Right lobe of liver (tissue), 6 donors: ENCODE measurements at regions not wholly inside any gene's neighbourhood (a gene's known extent, or its start where the extent isn't known, plus 50 kb on each side); places are given as distances from the start of the nearest gene placed in this dataset.

Source experiments
- ATAC-seq, 4 donors: fragments of 200-7000 bp; cut with Tn5 transposase; one replicate each; pipeline ENCODE4 v1.9.1; 2020; ENCODE audit warnings: mild to moderate bottlenecking in 4 of 4, moderate library complexity in 4 of 4
- DNase-seq, 3 donors: peaks; one replicate each; pipeline ENCODE4 v3.0.0-alpha.2; 2020
- H3K27ac ChIP-seq, 3 donors: fragments of 200-600 bp; one replicate each; pipeline ENCODE4 v1.8.0; 2022
- H3K27me3 ChIP-seq, 2 donors: fragments of 200-600 bp; one replicate each; pipeline ENCODE4 v1.8.0; 2022
- H3K36me3 ChIP-seq, 4 donors: fragments of 200-600 bp; sonication (generic) in 1 of 4; one replicate each; pipeline versions ENCODE4 v1.5.1 to v1.8.0; 2017 to 2022; ENCODE audit warnings: control low read depth in 1 of 4
- H3K4me1 ChIP-seq, 4 donors: fragments of 200-600 bp; sonication (generic) in 1 of 4; one replicate each; pipeline versions ENCODE4 v1.5.1 to v1.8.0; 2017 to 2022; ENCODE audit warnings: control low read depth in 1 of 4
- H3K4me3 ChIP-seq, 3 donors: fragments of 200-600 bp; one replicate each; pipeline ENCODE4 v1.8.0; 2022
- H3K9me3 ChIP-seq, 4 donors: fragments of 200-600 bp; sonication (generic) in 1 of 4; one replicate each; pipeline versions ENCODE4 v1.5.1 to v1.8.0; 2017 to 2022; ENCODE audit warnings: control low read depth in 1 of 4
- CTCF ChIP-seq, 4 donors: fragments of 200-600 bp in 3 of 4; fragments of 450-650 bp in 1 of 4; IDR thresholded peaks; one replicate each; pipeline versions ENCODE4 v1.5.1 to v1.8.0; 2016 to 2022; ENCODE audit warnings: antibody characterized with exemption in 4 of 4, mild to moderate bottlenecking in 2 of 4
- POLR2A ChIP-seq: fragments of 450-650 bp; IDR thresholded peaks from one replicate; pipeline ENCODE4 v1.6.1; 2017; ENCODE audit warnings: antibody characterized with exemption, mild to moderate bottlenecking
- WGBS: methylation state at CpG from one replicate; pipeline ENCODE4 v1.1.6; 2018; ENCODE audit warnings: low coverage, low lambda C conversion rate; ENCODE audit not compliant: insufficient coverage; ENCODE audit errors: missing lambda C conversion rate; 5-methylcytosine and 5-hydroxymethylcytosine counted together
- intact Hi-C, 2 donors: fragments of 100-400 bp; cut with DNase I; formaldehyde crosslinking; loops; one replicate each; pipeline versions ENCODE4 v1.11.2 to v1.14.1; 2022
- donor health status: DM: no; HTN: yes; CAD: no.
- donor health status: DM: no; HTN: no; CAD: no.
- donor health status: DM: no; HTN: no; CAD: no.
- donor health status: DM: no; HTN: yes; CAD: no.
- donor health status: DM: no; HTN: yes; CAD: no.

- 51% methylated on average over 4 of the region's 7 CpGs for WGBS
- H3K36me3 ChIP-seq, result no peaks in the 10 kb centered on the region
- H3K27ac ChIP-seq, result no peak overlapping the region
Measured at GRCh38 chr4:152099981-152100378, 339.2 kb upstream of the GATB start.

GRCh38 chr4:152099555-152099954, 338.7 kb upstream of the GATB start:
- WGBS, result 50% methylated on average over 2 of the region's 2 CpGs

More at GRCh38 chr4:152099981-152100378, 339.2 kb upstream of the GATB start:
- no peaks in the 10 kb centered on the region for H3K4me1 ChIP-seq
- ATAC-seq (no peak), DNase-seq (no peak)
- no peaks in the 10 kb centered on the region for H3K27me3 ChIP-seq
- intact Hi-C loops, result no loop called here
- H3K4me3 ChIP-seq, result no peak overlapping the region
- H3K9me3 ChIP-seq, result no peaks in the 10 kb centered on the region
- TF ChIP-seq CTCF (IDR thresholded peaks at IDR 0.05) (no peak), POLR2A (no peak)

GRCh38 chr4:152099061-152099425, 338.2 kb upstream of the GATB start:
- H3K36me3 ChIP-seq, result no peaks in the 10 kb centered on the region
- TF ChIP-seq CTCF (IDR thresholded peaks at IDR 0.05) (no peak), POLR2A (no peak)
- DNase-seq (no peak), ATAC-seq (no peak)
- H3K9me3 ChIP-seq, result no peaks in the 10 kb centered on the region
- H3K27ac ChIP-seq, result no peak overlapping the region
- intact Hi-C loops, result no loop called here
- no peak overlapping the region for H3K4me3 ChIP-seq
- no peaks in the 10 kb centered on the region for H3K4me1 ChIP-seq
- 64% methylated on average over 5 of the region's 6 CpGs for WGBS
- no peaks in the 10 kb centered on the region for H3K27me3 ChIP-seq

More at GRCh38 chr4:152099555-152099954, 338.7 kb upstream of the GATB start:
- no peaks in the 10 kb centered on the region for H3K4me1 ChIP-seq
- H3K4me3 ChIP-seq, result no peak overlapping the region
- no peaks in the 10 kb centered on the region for H3K36me3 ChIP-seq
- H3K9me3 ChIP-seq, result no peaks in the 10 kb centered on the region
- TF ChIP-seq POLR2A (no peak), CTCF (IDR thresholded peaks at IDR 0.05) (no peak)
- DNase-seq (no peak), ATAC-seq (no peak)
- H3K27ac ChIP-seq, result no peak overlapping the region
- intact Hi-C loops, result no loop called here
- H3K27me3 ChIP-seq, result no peaks in the 10 kb centered on the region

- 95% methylated on average over 2 of the region's 8 CpGs for WGBS
- no peak for TF ChIP-seq POLR2A
- no peak for TF ChIP-seq CTCF (IDR thresholded peaks at IDR 0.05)
- Histone ChIP-seq H3K9me3 (no peaks in the 10 kb centered on the region), H3K27ac (no peak overlapping the region), H3K4me1 (no peaks in the 10 kb centered on the region), H3K4me3 (no peak overlapping the region), H3K36me3 (no peaks in the 10 kb centered on the region), H3K27me3 (no peaks in the 10 kb centered on the region)
- ATAC-seq (no peak), DNase-seq (no peak)
- intact Hi-C loops, result no loop called here
Measured at GRCh38 chr4:152098365-152099060, 337.7 kb upstream of the GATB start.

GRCh38 chr4:152097371-152097770, 336.6 kb upstream of the GATB start:
- no peak for ATAC-seq
- intact Hi-C loops, result no loop called here

More at GRCh38 chr4:152097371-152097770, 336.6 kb upstream of the GATB start:
- Histone ChIP-seq H3K27me3 (no peaks in the 10 kb centered on the region), H3K27ac (no peak overlapping the region), H3K9me3 (no peaks in the 10 kb centered on the region), H3K4me1 (no peaks in the 10 kb centered on the region), H3K4me3 (no peak overlapping the region), H3K36me3 (no peaks in the 10 kb centered on the region)
- DNase-seq, result no peak
- TF ChIP-seq CTCF (IDR thresholded peaks at IDR 0.05) (no peak), POLR2A (no peak)
- 100% methylated on average over 1 of the region's 3 CpGs for WGBS
